Cardiac fibroblast (primary cell): ENCODE measurements at regions not wholly inside any gene's neighbourhood (a gene's known extent, or its start where the extent isn't known, plus 50 kb on each side); places are given as distances from the start of the nearest gene placed in this dataset.
"Not testable (repeated sequence)": the region's sequence is repeated elsewhere in the genome, so short reads cannot be mapped to it uniquely, and the experiment has no call there.

Experiments used
- DNase-seq, 2 donors: peaks; one replicate each; pipeline versions ENCODE4 v3.0.0 to v3.0.0-alpha.2; 2010; ENCODE audit warnings: low read depth in 2 of 2
- H3K4me3 ChIP-seq, 2 donors: replicated peaks in 1 of 2; 1 replicate in 1 of 2; 2 replicates in 1 of 2; pipeline ENCODE4 v1.5.1; 2011; ENCODE audit warnings: low read depth in 2 of 2, low read length in 2 of 2, mild to moderate bottlenecking in 2 of 2, moderate library complexity in 1 of 2
- TF ChIP-seq, protein P1 (sequence below): IDR thresholded peaks from one replicate; pipeline ENCODE4 v1.5.1; 2011; ENCODE audit warnings: low read depth, mild to moderate bottlenecking, low read length, inconsistent platforms

DNA sequence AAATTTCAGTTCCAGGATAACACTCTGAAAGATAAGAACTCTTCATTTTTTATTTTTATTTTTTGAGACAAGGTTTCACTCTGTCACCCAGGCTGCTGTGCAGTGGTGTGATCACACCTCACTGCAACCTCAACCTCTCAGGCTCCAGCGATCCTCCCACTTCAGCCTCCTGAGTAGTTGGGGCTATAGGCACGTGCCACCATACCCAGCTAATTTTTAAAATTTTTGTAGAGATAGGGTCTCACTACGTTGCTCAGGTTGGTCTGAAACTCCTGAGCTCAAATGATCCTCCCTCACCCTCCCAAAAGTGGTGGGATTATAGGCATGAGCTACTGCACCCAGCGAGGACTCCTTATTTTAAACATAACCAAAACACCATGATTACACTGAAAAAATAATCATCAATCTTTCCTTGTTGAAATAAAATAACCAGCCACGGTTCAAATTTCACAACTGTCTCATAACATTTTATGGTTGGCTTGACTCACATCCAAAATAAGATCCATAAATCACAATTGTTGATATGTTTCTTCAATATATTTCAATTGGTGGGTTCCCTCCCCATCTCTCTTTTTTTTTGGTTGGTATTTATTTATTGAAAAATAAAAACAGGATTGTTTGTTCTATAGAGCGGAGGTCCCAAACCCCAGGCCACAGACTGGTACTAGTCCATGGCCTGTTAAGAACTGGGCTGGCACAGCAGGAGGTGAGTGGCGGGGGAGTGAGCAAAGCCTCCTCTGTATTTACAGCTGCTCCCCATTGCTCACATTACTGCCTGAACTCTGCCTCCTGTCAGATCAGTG lies 60.1 kb upstream of the FAM171A1 start:
- H3K4me3 ChIP-seq, result no peak overlapping the region
- DNase-seq, result no peak
- TF ChIP-seq, protein P1, sequence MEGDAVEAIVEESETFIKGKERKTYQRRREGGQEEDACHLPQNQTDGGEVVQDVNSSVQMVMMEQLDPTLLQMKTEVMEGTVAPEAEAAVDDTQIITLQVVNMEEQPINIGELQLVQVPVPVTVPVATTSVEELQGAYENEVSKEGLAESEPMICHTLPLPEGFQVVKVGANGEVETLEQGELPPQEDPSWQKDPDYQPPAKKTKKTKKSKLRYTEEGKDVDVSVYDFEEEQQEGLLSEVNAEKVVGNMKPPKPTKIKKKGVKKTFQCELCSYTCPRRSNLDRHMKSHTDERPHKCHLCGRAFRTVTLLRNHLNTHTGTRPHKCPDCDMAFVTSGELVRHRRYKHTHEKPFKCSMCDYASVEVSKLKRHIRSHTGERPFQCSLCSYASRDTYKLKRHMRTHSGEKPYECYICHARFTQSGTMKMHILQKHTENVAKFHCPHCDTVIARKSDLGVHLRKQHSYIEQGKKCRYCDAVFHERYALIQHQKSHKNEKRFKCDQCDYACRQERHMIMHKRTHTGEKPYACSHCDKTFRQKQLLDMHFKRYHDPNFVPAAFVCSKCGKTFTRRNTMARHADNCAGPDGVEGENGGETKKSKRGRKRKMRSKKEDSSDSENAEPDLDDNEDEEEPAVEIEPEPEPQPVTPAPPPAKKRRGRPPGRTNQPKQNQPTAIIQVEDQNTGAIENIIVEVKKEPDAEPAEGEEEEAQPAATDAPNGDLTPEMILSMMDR, result no peak

DNA sequence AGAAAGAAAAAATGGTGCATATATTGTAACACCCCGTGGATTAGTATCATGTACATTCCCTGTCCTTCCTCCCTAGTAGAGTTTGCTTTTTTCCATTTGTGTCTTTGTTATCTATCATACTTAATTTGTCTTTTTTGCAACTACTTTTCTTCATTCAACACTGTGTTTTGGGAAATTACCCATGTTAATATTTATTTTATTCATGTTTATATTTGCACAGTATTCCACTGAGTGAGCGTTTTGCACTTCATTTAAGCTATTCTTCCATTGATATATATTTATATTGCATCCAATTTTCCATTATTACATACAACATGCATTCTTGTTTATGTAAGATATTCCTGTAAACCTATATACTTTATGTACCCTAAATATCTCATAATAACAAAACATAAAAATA lies 57.6 kb upstream of the FAM171A1 start:
- TF ChIP-seq, protein P1, result no peak
- H3K4me3 ChIP-seq, result no peak overlapping the region
- DNase-seq, result no peak

DNA sequence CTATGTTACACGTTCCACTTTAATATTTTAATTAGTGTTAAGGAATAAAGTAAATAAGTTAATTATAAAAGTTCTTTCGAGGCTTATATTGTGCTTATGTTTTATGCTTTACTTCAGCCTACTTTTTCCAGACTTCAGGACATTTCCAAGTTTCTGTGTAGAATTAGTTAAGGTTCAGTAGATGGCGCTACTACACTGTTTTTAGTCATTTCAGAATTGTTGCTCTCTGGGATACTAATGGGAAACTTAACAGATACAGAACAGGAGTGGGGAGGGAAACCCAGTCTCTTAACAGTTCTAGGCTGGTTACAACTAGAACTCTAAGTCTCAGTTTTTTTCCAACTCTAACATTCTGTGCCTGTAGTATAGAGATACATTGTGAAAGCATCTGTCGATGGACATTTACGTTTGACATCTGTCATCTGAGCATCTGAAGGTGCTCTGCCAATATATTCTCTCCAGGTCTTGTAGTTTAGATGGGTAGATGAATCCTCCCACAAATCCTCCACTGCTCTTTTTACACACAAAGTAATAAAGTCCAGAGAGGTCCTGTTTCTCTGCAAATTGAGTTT lies 56.8 kb upstream of the FAM171A1 start:
- no peak overlapping the region for H3K4me3 ChIP-seq
- DNase-seq, result peak; percentile 70 to 76
- TF ChIP-seq, protein P1, result peak; percentile 45

DNA sequence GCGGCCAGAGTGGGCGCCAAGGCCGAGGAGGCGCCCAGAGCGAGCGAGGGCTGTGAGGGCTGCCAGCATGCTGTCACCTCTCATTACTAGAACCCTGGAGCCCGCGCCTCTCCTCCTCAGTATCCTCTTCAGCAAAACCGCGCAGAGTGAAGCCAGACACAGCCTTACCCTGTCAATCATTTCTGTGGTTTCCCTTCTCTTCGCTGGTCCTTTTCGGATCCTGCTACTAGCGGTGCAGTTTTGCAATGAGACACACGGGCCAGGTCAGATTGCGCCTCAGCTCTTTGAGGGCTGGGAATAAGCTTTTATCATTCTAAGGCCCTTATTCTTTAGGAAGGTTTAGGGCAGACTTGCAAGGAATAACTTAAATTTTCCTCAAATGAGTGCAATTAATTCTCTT lies 55.5 kb upstream of the FAM171A1 start:
- DNase-seq, result no peak
- H3K4me3 ChIP-seq, result no peak overlapping the region
- TF ChIP-seq, protein P1, result no peak

DNA sequence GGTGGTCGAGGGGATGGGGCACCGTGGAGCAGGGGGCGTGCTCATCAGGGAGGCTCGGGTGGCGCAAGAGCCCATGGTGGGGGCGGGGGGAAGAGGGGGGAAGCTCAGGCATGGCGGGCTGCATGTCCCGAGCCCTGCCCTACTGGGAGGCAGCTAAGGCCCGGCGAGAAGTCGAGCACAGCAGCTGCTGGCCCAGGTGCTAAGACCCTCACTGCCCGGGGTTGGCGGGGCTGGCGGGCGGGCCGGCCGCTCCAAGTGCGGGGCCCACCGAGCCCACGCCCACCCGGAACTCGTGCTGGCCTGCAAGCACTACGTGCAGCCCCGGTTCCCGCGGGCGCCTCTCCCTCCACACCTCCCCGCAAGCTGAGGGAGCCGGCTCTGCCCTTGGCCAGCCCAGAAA lies 55.0 kb upstream of the FAM171A1 start:
- TF ChIP-seq, protein P1, result no peak
- DNase-seq, result no peak
- H3K4me3 ChIP-seq, result no peak overlapping the region

DNA sequence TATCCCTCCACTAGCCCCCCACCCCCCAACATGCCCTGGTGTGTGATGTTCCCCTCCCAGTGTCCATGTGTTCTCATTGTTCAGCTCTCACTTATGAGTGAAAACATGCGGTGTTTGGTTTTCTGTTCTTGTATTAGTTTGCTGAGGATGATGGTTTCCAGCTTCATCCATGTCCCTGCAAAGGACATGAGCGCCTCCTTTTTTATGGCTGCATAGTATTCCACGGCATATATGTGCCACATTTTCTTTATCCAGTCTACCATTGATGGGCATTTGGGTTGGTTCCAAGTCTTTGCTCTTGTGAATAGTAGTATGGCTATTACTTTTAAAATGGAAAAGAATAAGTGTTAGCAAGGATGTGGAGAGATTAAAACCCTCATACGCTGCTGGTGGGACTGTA lies 50.8 kb upstream of the FAM171A1 start:
- not testable (repeated sequence) for DNase-seq, H3K4me3 ChIP-seq
